OCI-LY7 (cell line): ENCODE measurements at regions not wholly inside any gene's neighbourhood (a gene's known extent, or its start where the extent isn't known, plus 50 kb on each side); places are given as distances from the start of the nearest gene placed in this dataset.

ENCODE experiments used
- CTCF ChIP-seq: fragments of 200-600 bp; sonication (generic); conservative IDR thresholded peaks from 2 replicates; pipeline ENCODE4 v1.5.1; 2014; ENCODE audit warnings: mild to moderate bottlenecking, antibody characterized with exemption, low read length, moderate library complexity, mixed read lengths
- EZH2phosphoT487 ChIP-seq: fragments of 200-600 bp; sonication (generic); IDR thresholded peaks from 2 replicates; pipeline ENCODE4 v1.6.1; 2018; ENCODE audit warnings: low read depth, borderline replicate concordance, mild to moderate bottlenecking, mixed run types, antibody characterized with exemption, low read length, moderate library complexity, mixed read lengths

- TF ChIP-seq EZH2phosphoT487 (no peak), CTCF (no peak)
Measured at GRCh38 chr7:155927905-155928304, 115.6 kb upstream of the SHH start.
